ENCODE measurements at regions not wholly inside any gene's neighbourhood (a gene's known extent, or its start where the extent isn't known, plus 50 kb on each side); places are given as distances from the start of the nearest gene placed in this dataset.

DNA sequence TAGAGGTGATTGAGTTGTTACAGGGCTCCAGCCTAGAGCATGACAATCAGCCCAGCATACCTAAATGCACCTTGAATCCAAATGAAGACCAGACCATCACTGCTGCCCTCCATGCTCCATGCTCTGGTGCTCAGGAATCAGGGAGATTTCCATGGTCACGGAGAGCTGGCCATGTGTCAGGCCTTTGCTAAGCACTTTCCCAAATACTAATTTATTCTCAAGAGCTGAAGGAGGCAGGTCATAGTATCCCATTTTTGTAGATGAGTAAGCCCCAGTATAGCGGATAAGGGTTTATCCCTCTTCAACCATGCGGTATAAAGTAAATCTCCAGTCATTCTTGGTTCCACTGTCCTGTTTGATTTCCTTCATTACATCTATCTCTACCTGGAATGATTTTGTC, 240.8 kb downstream of the TFAP2A start:
- TF ChIP-seq GATA2 (IDR thresholded peaks at IDR 0.05; ENCODE audit: low read depth, low read length) (no peak), GATA3 (IDR thresholded peaks at IDR 0.05; ENCODE audit: low read depth, low read length) (no peak)

Data from SH-SY5Y (cell line).